ENCODE measurements at regions not wholly inside any gene's neighbourhood (a gene's known extent, or its start where the extent isn't known, plus 50 kb on each side); places are given as distances from the start of the nearest gene placed in this dataset.

DNA sequence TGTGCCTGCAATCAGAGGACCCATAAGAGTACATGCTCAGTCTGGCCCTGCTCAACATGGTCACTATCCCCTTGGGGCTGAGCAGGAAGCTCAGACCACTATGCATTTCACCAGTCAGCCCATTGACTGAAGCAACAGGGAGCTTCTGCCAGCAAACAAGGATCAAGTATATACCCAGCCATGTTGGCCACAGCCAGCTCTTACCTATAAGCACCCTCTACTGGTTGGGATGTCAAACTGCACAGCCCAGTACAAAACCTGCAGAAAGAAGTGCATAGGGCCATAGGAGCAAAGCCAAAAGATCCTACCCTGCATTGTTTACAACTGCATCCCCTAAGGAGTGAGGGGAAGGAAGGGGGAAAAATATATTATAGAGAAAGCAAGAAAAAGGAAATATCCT is 214.4 kb upstream of the CPEB2 start (continued):
- TF ChIP-seq ZNF169 (tag by site-specific recombination; IDR thresholded peaks at IDR 0.05): no peak
- TF ChIP-seq, protein P1, sequence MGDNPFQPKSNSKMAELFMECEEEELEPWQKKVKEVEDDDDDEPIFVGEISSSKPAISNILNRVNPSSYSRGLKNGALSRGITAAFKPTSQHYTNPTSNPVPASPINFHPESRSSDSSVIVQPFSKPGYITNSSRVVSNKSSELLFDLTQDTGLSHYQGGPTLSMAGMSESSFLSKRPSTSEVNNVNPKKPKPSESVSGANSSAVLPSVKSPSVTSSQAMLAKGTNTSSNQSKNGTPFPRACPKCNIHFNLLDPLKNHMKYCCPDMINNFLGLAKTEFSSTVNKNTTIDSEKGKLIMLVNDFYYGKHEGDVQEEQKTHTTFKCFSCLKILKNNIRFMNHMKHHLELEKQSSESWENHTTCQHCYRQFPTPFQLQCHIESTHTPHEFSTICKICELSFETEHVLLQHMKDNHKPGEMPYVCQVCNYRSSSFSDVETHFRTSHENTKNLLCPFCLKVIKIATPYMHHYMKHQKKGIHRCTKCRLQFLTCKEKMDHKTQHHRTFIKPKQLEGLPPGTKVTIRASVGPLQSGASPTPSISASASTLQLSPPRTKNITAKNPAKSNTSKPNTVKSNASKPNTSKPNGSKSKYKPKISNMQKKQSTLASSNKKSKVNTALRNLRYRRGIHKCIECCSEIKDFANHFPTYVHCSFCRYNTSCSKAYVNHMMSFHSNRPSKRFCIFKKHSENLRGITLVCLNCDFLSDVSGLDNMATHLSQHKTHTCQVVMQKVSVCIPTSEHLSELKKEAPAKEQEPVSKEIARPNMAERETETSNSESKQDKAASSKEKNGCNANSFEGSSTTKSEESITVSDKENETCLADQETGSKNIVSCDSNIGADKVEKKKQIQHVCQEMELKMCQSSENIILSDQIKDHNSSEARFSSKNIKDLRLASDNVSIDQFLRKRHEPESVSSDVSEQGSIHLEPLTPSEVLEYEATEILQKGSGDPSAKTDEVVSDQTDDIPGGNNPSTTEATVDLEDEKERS (tag by site-specific recombination; IDR thresholded peaks at IDR 0.05): no peak
- no peak for TF ChIP-seq ZNF501 (tag by site-specific recombination; IDR thresholded peaks at IDR 0.05)
- no peak for TF ChIP-seq ZNF596 (tag by site-specific recombination; IDR thresholded peaks at IDR 0.05)
- no peak for TF ChIP-seq ZNF561 (tag by site-specific recombination; IDR thresholded peaks at IDR 0.05; ENCODE audit: borderline replicate concordance)
- TF ChIP-seq ZNF785 (tag by site-specific recombination; IDR thresholded peaks at IDR 0.05): no peak
- TF ChIP-seq ZEB2 (tag by site-specific recombination; IDR thresholded peaks at IDR 0.05): no peak
- TF ChIP-seq, protein P2, sequence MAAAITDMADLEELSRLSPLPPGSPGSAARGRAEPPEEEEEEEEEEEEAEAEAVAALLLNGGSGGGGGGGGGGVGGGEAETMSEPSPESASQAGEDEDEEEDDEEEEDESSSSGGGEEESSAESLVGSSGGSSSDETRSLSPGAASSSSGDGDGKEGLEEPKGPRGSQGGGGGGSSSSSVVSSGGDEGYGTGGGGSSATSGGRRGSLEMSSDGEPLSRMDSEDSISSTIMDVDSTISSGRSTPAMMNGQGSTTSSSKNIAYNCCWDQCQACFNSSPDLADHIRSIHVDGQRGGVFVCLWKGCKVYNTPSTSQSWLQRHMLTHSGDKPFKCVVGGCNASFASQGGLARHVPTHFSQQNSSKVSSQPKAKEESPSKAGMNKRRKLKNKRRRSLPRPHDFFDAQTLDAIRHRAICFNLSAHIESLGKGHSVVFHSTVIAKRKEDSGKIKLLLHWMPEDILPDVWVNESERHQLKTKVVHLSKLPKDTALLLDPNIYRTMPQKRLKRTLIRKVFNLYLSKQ (tag by site-specific recombination; IDR thresholded peaks at IDR 0.05; ENCODE audit: borderline replicate concordance): no peak
- TF ChIP-seq ZNF585B (tag by site-specific recombination; IDR thresholded peaks at IDR 0.05): no peak
- no peak for TF ChIP-seq ZNF677 (tag by site-specific recombination; IDR thresholded peaks at IDR 0.05)
- TF ChIP-seq ZNF112 (tag by site-specific recombination; IDR thresholded peaks at IDR 0.05): no peak
- TF ChIP-seq ZNF366 (tag by site-specific recombination; conservative IDR thresholded peaks at IDR 0.05): no peak

DNA sequence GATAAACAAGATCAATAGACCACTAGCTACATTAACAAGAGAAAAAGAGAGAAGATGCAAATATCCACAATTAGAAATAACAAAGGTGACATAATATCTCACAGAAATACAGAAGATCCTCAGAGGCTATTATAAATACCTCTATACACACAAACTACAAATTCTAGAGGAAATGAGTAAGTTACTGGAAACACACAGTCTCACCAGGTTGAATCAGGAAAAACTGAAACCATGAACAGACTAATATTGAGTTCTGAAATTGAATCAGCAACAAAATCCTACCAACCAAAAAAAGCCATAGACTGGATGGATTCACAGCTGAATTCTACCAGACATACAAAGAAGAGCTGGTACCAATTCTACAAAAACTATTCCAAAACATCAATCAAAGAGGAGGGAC is 211.8 kb upstream of the CPEB2 start:
- no peaks in the 10 kb centered on the region for H3K9me3 ChIP-seq (ENCODE audit: control insufficient read depth, insufficient read depth, low read depth, low read length)
- H3K4me1 ChIP-seq (ENCODE audit: control insufficient read depth, insufficient read depth, low read length): no peaks in the 10 kb centered on the region
- TF ChIP-seq ZBTB21 (tag by site-specific recombination; IDR thresholded peaks at IDR 0.05) (no peak), ZNF223 (tag by site-specific recombination; IDR thresholded peaks at IDR 0.05) (no peak), ZNF701 (tag by site-specific recombination; IDR thresholded peaks at IDR 0.05) (no peak), PRDM1 (tag by site-specific recombination; IDR thresholded peaks at IDR 0.05) (no peak), ZNF350 (tag by site-specific recombination; IDR thresholded peaks at IDR 0.05) (no peak), ZNF768 (tag by site-specific recombination; IDR thresholded peaks at IDR 0.05) (no peak), ZFP37 (tag by site-specific recombination; IDR thresholded peaks at IDR 0.05) (no peak), ZNF514 (tag by site-specific recombination; IDR thresholded peaks at IDR 0.05) (no peak), ZNF132 (tag by site-specific recombination; IDR thresholded peaks at IDR 0.05; ENCODE audit: borderline replicate concordance) (no peak), ZNF366 (tag by site-specific recombination; conservative IDR thresholded peaks at IDR 0.05) (no peak), ZSCAN16 (tag by site-specific recombination; IDR thresholded peaks at IDR 0.05) (no peak), ZNF621 (tag by site-specific recombination; IDR thresholded peaks at IDR 0.05) (no peak), WT1 (tag by site-specific recombination; IDR thresholded peaks at IDR 0.05) (no peak), ZNF423 (tag by site-specific recombination; IDR thresholded peaks at IDR 0.05) (no peak)
- TF ChIP-seq, protein P3, sequence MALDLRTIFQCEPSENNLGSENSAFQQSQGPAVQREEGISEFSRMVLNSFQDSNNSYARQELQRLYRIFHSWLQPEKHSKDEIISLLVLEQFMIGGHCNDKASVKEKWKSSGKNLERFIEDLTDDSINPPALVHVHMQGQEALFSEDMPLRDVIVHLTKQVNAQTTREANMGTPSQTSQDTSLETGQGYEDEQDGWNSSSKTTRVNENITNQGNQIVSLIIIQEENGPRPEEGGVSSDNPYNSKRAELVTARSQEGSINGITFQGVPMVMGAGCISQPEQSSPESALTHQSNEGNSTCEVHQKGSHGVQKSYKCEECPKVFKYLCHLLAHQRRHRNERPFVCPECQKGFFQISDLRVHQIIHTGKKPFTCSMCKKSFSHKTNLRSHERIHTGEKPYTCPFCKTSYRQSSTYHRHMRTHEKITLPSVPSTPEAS (tag by site-specific recombination; IDR thresholded peaks at IDR 0.05): no peak
- TF ChIP-seq, protein P4, sequence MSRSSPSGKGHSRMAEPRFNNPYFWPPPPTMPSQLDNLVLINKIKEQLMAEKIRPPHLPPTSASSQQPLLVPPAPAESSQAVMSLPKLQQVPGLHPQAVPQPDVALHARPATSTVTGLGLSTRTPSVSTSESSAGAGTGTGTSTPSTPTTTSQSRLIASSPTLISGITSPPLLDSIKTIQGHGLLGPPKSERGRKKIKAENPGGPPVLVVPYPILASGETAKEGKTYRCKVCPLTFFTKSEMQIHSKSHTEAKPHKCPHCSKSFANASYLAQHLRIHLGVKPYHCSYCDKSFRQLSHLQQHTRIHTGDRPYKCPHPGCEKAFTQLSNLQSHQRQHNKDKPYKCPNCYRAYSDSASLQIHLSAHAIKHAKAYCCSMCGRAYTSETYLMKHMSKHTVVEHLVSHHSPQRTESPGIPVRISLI (tag by site-specific recombination; IDR thresholded peaks at IDR 0.05): no peak
- TF ChIP-seq, protein P5, sequence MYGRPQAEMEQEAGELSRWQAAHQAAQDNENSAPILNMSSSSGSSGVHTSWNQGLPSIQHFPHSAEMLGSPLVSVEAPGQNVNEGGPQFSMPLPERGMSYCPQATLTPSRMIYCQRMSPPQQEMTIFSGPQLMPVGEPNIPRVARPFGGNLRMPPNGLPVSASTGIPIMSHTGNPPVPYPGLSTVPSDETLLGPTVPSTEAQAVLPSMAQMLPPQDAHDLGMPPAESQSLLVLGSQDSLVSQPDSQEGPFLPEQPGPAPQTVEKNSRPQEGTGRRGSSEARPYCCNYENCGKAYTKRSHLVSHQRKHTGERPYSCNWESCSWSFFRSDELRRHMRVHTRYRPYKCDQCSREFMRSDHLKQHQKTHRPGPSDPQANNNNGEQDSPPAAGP (tag by site-specific recombination; IDR thresholded peaks at IDR 0.05): no peak
- no peak overlapping the region for H3K4me3 ChIP-seq (ENCODE audit: low read depth, low read length)
- no peaks in the 10 kb centered on the region for H3K36me3 ChIP-seq (ENCODE audit: control insufficient read depth in 2 of 2, insufficient read depth in 1 of 2, low read length in 2 of 2)
- POLR2A ChIA-PET: no interaction called here
- H3K27ac ChIP-seq (ENCODE audit: extremely low read depth, low read depth, low read length): no peak overlapping the region
- CTCF ChIA-PET: interaction anchor here (0.7 kb wide), 1 partner anchor 83 kb away, joined by 3 read pairs; no protein-coding TSS in a partner anchor

Data from HEK293 (cell line).